Lower leg skin (tissue), 4 donors: ENCODE measurements at regions not wholly inside any gene's neighbourhood (a gene's known extent, or its start where the extent isn't known, plus 50 kb on each side); places are given as distances from the start of the nearest gene placed in this dataset.

Experiments used
- DNase-seq, 2 donors: peaks; one replicate each; pipeline ENCODE4 v3.0.0-alpha.2; 2019; ENCODE audit warnings: low spot score in 2 of 2
- H3K4me3 ChIP-seq: fragments of 200-600 bp; sonication (generic); 2 replicates; pipeline ENCODE4 v1.5.1; 2017; ENCODE audit warnings: mild to moderate bottlenecking, low read depth; ENCODE audit not compliant: poor library complexity, severe bottlenecking
- CTCF ChIP-seq, 3 donors: fragments of 450-650 bp; IDR thresholded peaks; one replicate each; pipeline ENCODE4 v1.5.1; 2016; ENCODE audit warnings: antibody characterized with exemption in 3 of 3, mild to moderate bottlenecking in 3 of 3, moderate library complexity in 2 of 3
- POLR2A ChIP-seq, 2 donors: fragments of 450-650 bp; IDR thresholded peaks; one replicate each; pipeline ENCODE4 v1.6.1; 2016 to 2017; ENCODE audit warnings: antibody characterized with exemption in 2 of 2, mild to moderate bottlenecking in 1 of 2, moderate library complexity in 1 of 2
- WGBS, 2 donors: methylation state at CpG; one replicate each; pipeline ENCODE4 v1.1.5; 2018; 5-methylcytosine and 5-hydroxymethylcytosine counted together
- intact Hi-C: fragments of 100-400 bp; cut with DNase I; formaldehyde crosslinking; loops from one replicate; pipeline ENCODE4 v1.15.0; 2023; ENCODE audit warnings: low total_unique reads

GRCh38 chr4:112973750-112974251 lies 75.7 kb upstream of the ANK2 start:
- 73 to 84% methylated on average over 2 of the region's 2 CpGs for WGBS, 2 donors
- H3K4me3 ChIP-seq = no peak overlapping the region
- no peak for DNase-seq
- no peak for TF ChIP-seq POLR2A (IDR thresholded peaks at IDR 0.05)
- no peak for TF ChIP-seq CTCF (IDR thresholded peaks at IDR 0.05)
- intact Hi-C loops = no loop called here

GRCh38 chr4:112975567-112976355 lies 73.7 kb upstream of the ANK2 start:
- intact Hi-C loops = no loop called here
- no peak for DNase-seq
- 55 to 62% methylated on average over 6 of the region's 6 CpGs for WGBS, 2 donors
- no peak overlapping the region for H3K4me3 ChIP-seq
- TF ChIP-seq CTCF (IDR thresholded peaks at IDR 0.05) (no peak), POLR2A (IDR thresholded peaks at IDR 0.05) (no peak)

GRCh38 chr4:112978691-112979472 lies 70.6 kb upstream of the ANK2 start:
- WGBS, 2 donors = 90 to 95% methylated on average over 14 of the region's 14 CpGs
- H3K4me3 ChIP-seq = no peak overlapping the region
- intact Hi-C loops = no loop called here
- TF ChIP-seq POLR2A (IDR thresholded peaks at IDR 0.05) (no peak), CTCF (IDR thresholded peaks at IDR 0.05) (no peak)
- no peak for DNase-seq

- DNase-seq = no peak
- no peak for TF ChIP-seq POLR2A (IDR thresholded peaks at IDR 0.05)
- no peak for TF ChIP-seq CTCF (IDR thresholded peaks at IDR 0.05)
- 90 to 92% methylated on average over 15 to 16 of the region's 16 CpGs for WGBS, 2 donors
- no peak overlapping the region for H3K4me3 ChIP-seq
- intact Hi-C loops = no loop called here
Measured at GRCh38 chr4:112979881-112980421, 69.5 kb upstream of the ANK2 start.

- DNase-seq = no peak
- intact Hi-C loops = no loop called here
- no peak overlapping the region for H3K4me3 ChIP-seq
- 73 to 82% methylated on average over 2 of the region's 2 CpGs for WGBS, 2 donors
- TF ChIP-seq POLR2A (IDR thresholded peaks at IDR 0.05) (no peak), CTCF (IDR thresholded peaks at IDR 0.05) (no peak)
Measured at GRCh38 chr4:112982680-112983079, 66.8 kb upstream of the ANK2 start.
